ENCODE measurements at regions not wholly inside any gene's neighbourhood (a gene's known extent, or its start where the extent isn't known, plus 50 kb on each side); places are given as distances from the start of the nearest gene placed in this dataset.

DNA sequence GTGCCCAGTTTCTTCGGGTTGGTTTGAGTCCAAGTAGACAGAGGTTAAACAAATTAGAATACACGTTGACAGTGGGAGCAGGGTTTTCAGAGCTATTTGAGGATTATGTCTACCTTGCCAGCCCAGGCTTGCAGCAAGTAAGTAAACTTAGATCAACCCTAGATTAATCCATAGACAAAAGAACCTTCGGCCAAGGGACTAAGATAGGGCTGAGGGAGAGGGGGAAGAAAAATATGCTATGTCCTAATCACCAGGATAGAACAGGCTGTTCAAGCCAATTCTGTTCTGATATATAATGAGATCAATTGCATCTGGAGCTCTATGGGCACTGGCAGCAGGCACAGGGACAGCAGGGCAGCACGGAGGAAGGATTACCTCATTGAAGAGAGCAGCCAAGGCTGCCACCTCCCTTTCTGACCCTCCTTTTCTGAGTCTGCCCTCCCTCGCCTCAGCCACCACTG lies 377.7 kb downstream of the PIK3R1 start:
- no peak overlapping the region for H3K4me2 ChIP-seq (ENCODE audit: low read length)
- no peaks in the 10 kb centered on the region for H3K27me3 ChIP-seq (ENCODE audit: control insufficient read depth, low read length)
- no peaks in the 10 kb centered on the region for H3K36me3 ChIP-seq (ENCODE audit: control insufficient read depth, low read length)
- H3K79me2 ChIP-seq (ENCODE audit: control insufficient read depth, low read length), result no peaks in the 10 kb centered on the region
- H3K9me2 ChIP-seq (replicated peaks; ENCODE audit: control insufficient read depth, low read length), result no peaks in the 10 kb centered on the region
- no peaks in the 10 kb centered on the region for H3F3A ChIP-seq (ENCODE audit: control insufficient read depth, insufficient read depth)
- TF ChIP-seq EZH2phosphoT487 (IDR thresholded peaks at IDR 0.05; ENCODE audit: borderline replicate concordance, low read length), result no peak
- TF ChIP-seq CTCF (IDR thresholded peaks at IDR 0.05; ENCODE audit: low read depth, low read length, poor library complexity, severe bottlenecking), result no peak
- no peak overlapping the region for H3K27ac ChIP-seq (ENCODE audit: low read depth, low read length)
- H3K9me3 ChIP-seq (ENCODE audit: control insufficient read depth, insufficient read depth, low read length), result no peaks in the 10 kb centered on the region
- H4K20me1 ChIP-seq (ENCODE audit: control insufficient read depth, insufficient read depth, low read depth, low read length), result no peaks in the 10 kb centered on the region
- no peaks in the 10 kb centered on the region for H3K4me1 ChIP-seq (ENCODE audit: control insufficient read depth, low read length)
- H3K4me3 ChIP-seq (ENCODE audit: low read length), result no peak overlapping the region

DNA sequence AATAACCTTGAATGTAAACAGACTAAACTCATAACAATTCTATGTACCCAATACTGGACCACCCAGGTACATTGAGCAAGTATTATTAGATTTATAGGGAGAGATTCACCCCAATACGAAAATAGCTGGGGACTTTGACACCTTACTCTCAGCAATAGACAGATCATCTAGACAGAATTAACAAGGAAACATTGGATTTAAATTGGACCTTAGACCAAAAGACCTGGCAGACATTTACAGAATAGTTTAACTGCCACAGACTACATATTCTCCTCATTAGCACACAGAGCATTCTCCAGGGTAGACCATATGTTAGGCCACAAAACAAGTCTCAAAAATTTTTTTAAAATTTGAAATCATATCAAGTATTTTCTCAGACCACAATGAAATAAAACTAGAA lies 397.4 kb downstream of the PIK3R1 start:
- H3F3A ChIP-seq (ENCODE audit: control insufficient read depth, insufficient read depth), result no peaks in the 10 kb centered on the region
- no peak overlapping the region for H3K4me3 ChIP-seq (ENCODE audit: low read length)
- H3K9me3 ChIP-seq (ENCODE audit: control insufficient read depth, insufficient read depth, low read length), result peaks cover 17% of the 10 kb centered on the region; the same call in 1 of the 2 replicates
- no peak overlapping the region for H3K27ac ChIP-seq (ENCODE audit: low read depth, low read length)
- no peaks in the 10 kb centered on the region for H3K79me2 ChIP-seq (ENCODE audit: control insufficient read depth, low read length)
- H3K36me3 ChIP-seq (ENCODE audit: control insufficient read depth, low read length), result no peaks in the 10 kb centered on the region
- H3K27me3 ChIP-seq (ENCODE audit: control insufficient read depth, low read length), result no peaks in the 10 kb centered on the region
- peaks cover 26% of the 10 kb centered on the region for H3K4me1 ChIP-seq (ENCODE audit: control insufficient read depth, low read length)
- no peaks in the 10 kb centered on the region for H4K20me1 ChIP-seq (ENCODE audit: control insufficient read depth, insufficient read depth, low read depth, low read length)
- H3K9me2 ChIP-seq (replicated peaks; ENCODE audit: control insufficient read depth, low read length), result no peaks in the 10 kb centered on the region
- TF ChIP-seq EZH2phosphoT487 (IDR thresholded peaks at IDR 0.05; ENCODE audit: borderline replicate concordance, low read length) (no peak), CTCF (IDR thresholded peaks at IDR 0.05; ENCODE audit: low read depth, low read length, poor library complexity, severe bottlenecking) (no peak)
- no peak overlapping the region for H3K4me2 ChIP-seq (ENCODE audit: low read length)

- H3K36me3 ChIP-seq (ENCODE audit: control insufficient read depth, low read length), result no peaks in the 10 kb centered on the region
- no peaks in the 10 kb centered on the region for H3K79me2 ChIP-seq (ENCODE audit: control insufficient read depth, low read length)
- no peak overlapping the region for H3K4me3 ChIP-seq (ENCODE audit: low read length)
- peaks cover 17% of the 10 kb centered on the region for H3K4me1 ChIP-seq (ENCODE audit: control insufficient read depth, low read length)
- no peaks in the 10 kb centered on the region for H3F3A ChIP-seq (ENCODE audit: control insufficient read depth, insufficient read depth)
- no peaks in the 10 kb centered on the region for H4K20me1 ChIP-seq (ENCODE audit: control insufficient read depth, insufficient read depth, low read depth, low read length)
- H3K9me2 ChIP-seq (replicated peaks; ENCODE audit: control insufficient read depth, low read length), result no peaks in the 10 kb centered on the region
- TF ChIP-seq EZH2phosphoT487 (IDR thresholded peaks at IDR 0.05; ENCODE audit: borderline replicate concordance, low read length) (no peak), CTCF (IDR thresholded peaks at IDR 0.05; ENCODE audit: low read depth, low read length, poor library complexity, severe bottlenecking) (no peak)
- H3K4me2 ChIP-seq (ENCODE audit: low read length), result no peak overlapping the region
- H3K9me3 ChIP-seq (ENCODE audit: control insufficient read depth, insufficient read depth, low read length), result 0 out of 2 replicates have a peak, but pooled peaks cover 4% of the 10 kb centered on the region
- no peak overlapping the region for H3K27ac ChIP-seq (ENCODE audit: low read depth, low read length)
- H3K27me3 ChIP-seq (ENCODE audit: control insufficient read depth, low read length), result no peaks in the 10 kb centered on the region
These were observed 402.9 kb downstream of the PIK3R1 start for GRCh38 chr5:68618501-68618900.

All from DOHH2 (cell line).